IgD-negative memory B cell (primary cell): ENCODE measurements at regions not wholly inside any gene's neighbourhood (a gene's known extent, or its start where the extent isn't known, plus 50 kb on each side); places are given as distances from the start of the nearest gene placed in this dataset.
"Not testable (repeated sequence)": the region's sequence is repeated elsewhere in the genome, so short reads cannot be mapped to it uniquely, and the experiment has no call there.

ENCODE experiments used
- H3K27ac Mint-ChIP-seq, 3 donors: one replicate each; pipeline ENCODE4 v1.8.0; 2020 to 2022; ENCODE audit warnings: mild to moderate bottlenecking in 3 of 3, mixed read lengths in 3 of 3, moderate library complexity in 1 of 3
- H3K27me3 Mint-ChIP-seq: one replicate; pipeline ENCODE4 v1.8.0; 2021; ENCODE audit warnings: mixed read lengths
- H3K36me3 Mint-ChIP-seq: one replicate; pipeline ENCODE4 v1.8.0; 2020; ENCODE audit warnings: mild to moderate bottlenecking, mixed read lengths
- H3K4me1 Mint-ChIP-seq, 3 donors: one replicate each; pipeline ENCODE4 v1.8.0; 2020 to 2022; ENCODE audit warnings: mixed read lengths in 3 of 3, mild to moderate bottlenecking in 1 of 3
- H3K4me3 Mint-ChIP-seq, 4 donors: one replicate each; pipeline ENCODE4 v1.8.0; 2020 to 2022; ENCODE audit warnings: mild to moderate bottlenecking in 4 of 4, mixed read lengths in 4 of 4, moderate library complexity in 3 of 4
- H3K9me3 Mint-ChIP-seq, 3 donors: one replicate each; pipeline ENCODE4 v1.8.0; 2020 to 2021; ENCODE audit warnings: mixed read lengths in 3 of 3, mild to moderate bottlenecking in 1 of 3

- no peak overlapping the region for H3K4me3 Mint-ChIP-seq
- no peaks in the 10 kb centered on the region for H3K4me1 Mint-ChIP-seq
- no peaks in the 10 kb centered on the region for H3K27me3 Mint-ChIP-seq
- H3K9me3 Mint-ChIP-seq: no peaks in the 10 kb centered on the region
- H3K27ac Mint-ChIP-seq: no peak overlapping the region
- H3K36me3 Mint-ChIP-seq: peaks cover 3% of the 10 kb centered on the region
Observed at GRCh38 chr15:79608066-79608864, 176.1 kb downstream of the MINAR1 start.

- H3K36me3 Mint-ChIP-seq: peaks cover 3% of the 10 kb centered on the region
- H3K4me3 Mint-ChIP-seq: no peak overlapping the region
- no peak overlapping the region for H3K27ac Mint-ChIP-seq
- no peaks in the 10 kb centered on the region for H3K27me3 Mint-ChIP-seq
- no peaks in the 10 kb centered on the region for H3K4me1 Mint-ChIP-seq
- H3K9me3 Mint-ChIP-seq: no peaks in the 10 kb centered on the region
Observed at GRCh38 chr15:79609506-79609905, 177.4 kb downstream of the MINAR1 start.

GRCh38 chr15:79610021-79610420 lies 177.9 kb downstream of the MINAR1 start:
- H3K36me3 Mint-ChIP-seq: peaks cover 3% of the 10 kb centered on the region
- H3K4me1 Mint-ChIP-seq: no peaks in the 10 kb centered on the region
- no peaks in the 10 kb centered on the region for H3K9me3 Mint-ChIP-seq
- no peak overlapping the region for H3K4me3 Mint-ChIP-seq
- no peaks in the 10 kb centered on the region for H3K27me3 Mint-ChIP-seq
- no peak overlapping the region for H3K27ac Mint-ChIP-seq

GRCh38 chr15:79615754-79616153 lies 183.6 kb downstream of the MINAR1 start:
- no peak overlapping the region for H3K27ac Mint-ChIP-seq
- no peaks in the 10 kb centered on the region for H3K9me3 Mint-ChIP-seq
- H3K36me3 Mint-ChIP-seq: no peaks in the 10 kb centered on the region
- H3K27me3 Mint-ChIP-seq: no peaks in the 10 kb centered on the region
- no peak overlapping the region for H3K4me3 Mint-ChIP-seq
- H3K4me1 Mint-ChIP-seq: no peaks in the 10 kb centered on the region

GRCh38 chr15:79617071-79617470 lies 184.9 kb downstream of the MINAR1 start:
- no peaks in the 10 kb centered on the region for H3K4me1 Mint-ChIP-seq
- no peaks in the 10 kb centered on the region for H3K36me3 Mint-ChIP-seq
- no peaks in the 10 kb centered on the region for H3K9me3 Mint-ChIP-seq
- H3K4me3 Mint-ChIP-seq: no peak overlapping the region
- no peak overlapping the region for H3K27ac Mint-ChIP-seq
- no peaks in the 10 kb centered on the region for H3K27me3 Mint-ChIP-seq

GRCh38 chr15:79620112-79620857 lies 188.1 kb downstream of the MINAR1 start:
- no peaks in the 10 kb centered on the region for H3K4me1 Mint-ChIP-seq
- no peaks in the 10 kb centered on the region for H3K36me3 Mint-ChIP-seq
- H3K27me3 Mint-ChIP-seq: peaks cover 6% of the 10 kb centered on the region
- H3K27ac Mint-ChIP-seq: no peak overlapping the region
- H3K9me3 Mint-ChIP-seq: no peaks in the 10 kb centered on the region
- no peak overlapping the region for H3K4me3 Mint-ChIP-seq

GRCh38 chr15:79621805-79622204 lies 189.7 kb downstream of the MINAR1 start:
- H3K36me3 Mint-ChIP-seq, H3K9me3 Mint-ChIP-seq, H3K4me3 Mint-ChIP-seq, H3K4me1 Mint-ChIP-seq, H3K27me3 Mint-ChIP-seq, H3K27ac Mint-ChIP-seq: not testable (repeated sequence)

GRCh38 chr15:79623488-79623887 lies 191.4 kb downstream of the MINAR1 start:
- Mint-ChIP-seq H3K4me3 (no peak overlapping the region), H3K27ac (no peak overlapping the region), H3K27me3 (peaks cover 9% of the 10 kb centered on the region), H3K36me3 (no peaks in the 10 kb centered on the region), H3K4me1 (no peaks in the 10 kb centered on the region), H3K9me3 (peaks cover 0 to 6% (median 1%) of the 10 kb centered on the region in 3 donors)

- Mint-ChIP-seq H3K4me1 (no peaks in the 10 kb centered on the region), H3K9me3 (peaks cover 5 to 15% (median 13%) of the 10 kb centered on the region in 3 donors), H3K4me3 (no peak overlapping the region), H3K27ac (no peak overlapping the region), H3K36me3 (no peaks in the 10 kb centered on the region), H3K27me3 (peaks cover 22% of the 10 kb centered on the region)
Observed at GRCh38 chr15:79629687-79630086, 197.6 kb downstream of the MINAR1 start.

- Mint-ChIP-seq H3K4me1 (no peaks in the 10 kb centered on the region), H3K4me3 (no peak overlapping the region), H3K9me3 (peaks cover 4 to 15% (median 12%) of the 10 kb centered on the region in 3 donors), H3K27me3 (peaks cover 25% of the 10 kb centered on the region), H3K27ac (no peak overlapping the region), H3K36me3 (no peaks in the 10 kb centered on the region)
Observed at GRCh38 chr15:79632457-79632856, 200.3 kb downstream of the MINAR1 start.

GRCh38 chr15:79635149-79635771 lies 203.1 kb downstream of the MINAR1 start:
- Mint-ChIP-seq H3K27me3 (peaks cover 36% of the 10 kb centered on the region), H3K27ac (no peak overlapping the region), H3K36me3 (no peaks in the 10 kb centered on the region), H3K9me3 (peaks cover 4 to 15% (median 9%) of the 10 kb centered on the region in 3 donors), H3K4me3 (no peak overlapping the region), H3K4me1 (no peaks in the 10 kb centered on the region)

GRCh38 chr15:79635897-79636561 lies 203.9 kb downstream of the MINAR1 start:
- Mint-ChIP-seq H3K27me3 (peaks cover 32% of the 10 kb centered on the region), H3K9me3 (peaks cover 4 to 15% (median 9%) of the 10 kb centered on the region in 3 donors), H3K4me3 (no peak overlapping the region), H3K4me1 (no peaks in the 10 kb centered on the region), H3K36me3 (no peaks in the 10 kb centered on the region), H3K27ac (no peak overlapping the region)

GRCh38 chr15:79640206-79640605 lies 208.1 kb downstream of the MINAR1 start:
- Mint-ChIP-seq H3K9me3 (peaks cover 4 to 5% (median 5%) of the 10 kb centered on the region in 3 donors), H3K36me3 (no peaks in the 10 kb centered on the region), H3K27me3 (peaks cover 25% of the 10 kb centered on the region), H3K4me1 (no peaks in the 10 kb centered on the region), H3K4me3 (no peak overlapping the region), H3K27ac (no peak overlapping the region)

GRCh38 chr15:79641841-79642240 lies 209.7 kb downstream of the MINAR1 start:
- Mint-ChIP-seq H3K27ac (no peak overlapping the region), H3K4me1 (no peaks in the 10 kb centered on the region), H3K27me3 (peaks cover 25% of the 10 kb centered on the region), H3K9me3 (peaks cover 8 to 11% (median 10%) of the 10 kb centered on the region in 3 donors), H3K36me3 (no peaks in the 10 kb centered on the region), H3K4me3 (no peak overlapping the region)

- H3K36me3 Mint-ChIP-seq: no peaks in the 10 kb centered on the region
- no peak overlapping the region for H3K4me3 Mint-ChIP-seq
- no peak overlapping the region for H3K27ac Mint-ChIP-seq
- peaks cover 8 to 11% (median 11%) of the 10 kb centered on the region in 3 donors for H3K9me3 Mint-ChIP-seq
- H3K4me1 Mint-ChIP-seq: no peaks in the 10 kb centered on the region
- peaks cover 15% of the 10 kb centered on the region for H3K27me3 Mint-ChIP-seq
Observed at GRCh38 chr15:79643393-79643792, 211.3 kb downstream of the MINAR1 start.
